ENCODE measurements at regions not wholly inside any gene's neighbourhood (a gene's known extent, or its start where the extent isn't known, plus 50 kb on each side); places are given as distances from the start of the nearest gene placed in this dataset.

DNA sequence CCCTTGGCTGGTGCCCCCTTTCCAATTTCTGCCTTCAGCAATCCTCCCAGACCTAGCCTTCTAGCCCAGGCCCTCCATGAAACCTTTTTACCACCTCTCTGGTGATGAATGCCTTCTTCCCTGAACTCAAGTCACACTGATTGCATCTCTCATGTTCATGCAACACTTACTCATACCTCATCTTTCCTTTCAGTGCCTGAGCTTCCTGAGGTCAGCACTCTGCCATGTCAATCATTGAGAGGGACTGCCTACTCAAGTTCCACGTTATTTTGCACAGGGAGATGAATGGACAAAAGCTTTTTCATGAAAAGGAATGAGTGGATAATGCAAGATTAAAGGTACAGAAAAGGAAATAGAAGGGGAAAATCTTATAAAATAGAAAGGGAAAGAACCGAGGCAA lies 60.1 kb upstream of the PLEKHG1 start:
- no peak for DNase-seq

DNA sequence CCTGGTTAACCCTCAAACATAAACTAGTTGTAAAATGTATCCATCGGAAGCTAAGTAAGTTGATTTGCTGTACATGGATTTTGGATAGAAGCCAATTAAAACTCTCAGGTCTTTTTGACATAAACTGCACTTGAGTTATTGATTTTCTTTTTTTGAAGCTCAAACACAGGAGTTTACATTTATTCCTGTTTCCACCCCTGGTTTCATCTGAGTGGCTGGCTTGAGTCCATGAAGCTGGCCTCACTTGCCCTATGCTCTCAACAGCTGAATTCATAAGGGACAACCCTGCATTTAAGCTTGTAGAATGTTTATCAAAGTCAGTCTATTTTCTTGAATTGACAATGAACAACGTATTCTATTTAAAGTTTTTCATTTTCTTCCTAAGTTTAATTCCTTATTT lies 58.1 kb upstream of the PLEKHG1 start:
- peak; percentile 67 for DNase-seq

DNA sequence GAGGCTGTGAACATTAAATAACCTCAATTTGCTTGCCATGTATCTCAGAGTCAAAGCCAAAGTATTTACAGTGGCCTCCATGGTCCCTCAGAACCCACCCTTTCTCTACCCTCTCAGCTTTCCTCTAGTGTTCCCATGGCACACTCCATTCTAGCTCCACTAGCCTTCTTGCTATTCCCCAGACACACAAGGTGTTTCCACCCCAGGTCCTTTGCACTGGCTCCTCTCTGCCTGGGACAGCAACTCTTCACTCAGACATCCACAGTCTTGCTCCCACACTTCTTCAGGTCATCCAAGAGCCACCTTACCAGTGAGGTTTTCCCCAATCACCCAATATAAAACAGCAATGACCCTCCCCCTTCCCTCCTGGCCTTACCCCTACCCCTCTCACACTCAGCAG lies 56.5 kb upstream of the PLEKHG1 start:
- no peak for DNase-seq

DNA sequence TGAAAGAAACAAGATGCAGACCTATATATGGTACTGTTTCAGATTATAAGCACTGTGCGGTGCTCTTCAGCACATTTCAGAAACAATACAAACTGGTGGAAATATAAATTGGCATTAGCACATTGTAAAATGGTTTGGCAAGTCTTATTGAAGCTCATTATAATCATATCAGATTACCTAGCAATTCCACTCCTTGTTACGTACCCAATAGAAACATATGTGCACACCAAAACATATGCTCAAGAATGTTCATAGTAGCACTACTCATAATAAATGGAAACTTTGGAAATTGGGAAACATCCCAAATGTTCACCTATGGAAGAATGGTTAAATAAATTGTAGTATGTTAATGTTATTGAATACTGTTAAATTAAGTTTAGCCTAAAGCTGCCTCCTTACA lies 54.9 kb upstream of the PLEKHG1 start:
- DNase-seq: no peak

DNA sequence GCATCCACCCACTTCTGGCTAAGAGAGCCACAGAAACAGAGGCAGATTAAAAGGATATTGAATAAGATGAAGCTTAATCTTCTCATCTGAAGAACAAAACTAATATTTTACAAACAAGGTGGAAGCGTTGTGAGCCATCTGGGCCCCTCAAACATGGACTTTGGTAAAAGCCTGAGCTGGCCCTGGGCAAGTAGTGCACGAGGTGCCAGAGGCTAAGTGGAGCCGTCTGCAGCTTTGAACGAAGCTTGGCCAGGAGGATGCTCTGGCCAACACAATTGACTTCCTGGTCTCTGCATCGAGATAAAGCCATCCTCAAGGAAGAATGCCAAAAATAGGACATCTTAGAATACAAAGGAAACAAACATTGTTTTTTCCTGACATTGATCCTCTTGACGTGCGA lies 53.2 kb upstream of the PLEKHG1 start:
- DNase-seq: no peak

DNA sequence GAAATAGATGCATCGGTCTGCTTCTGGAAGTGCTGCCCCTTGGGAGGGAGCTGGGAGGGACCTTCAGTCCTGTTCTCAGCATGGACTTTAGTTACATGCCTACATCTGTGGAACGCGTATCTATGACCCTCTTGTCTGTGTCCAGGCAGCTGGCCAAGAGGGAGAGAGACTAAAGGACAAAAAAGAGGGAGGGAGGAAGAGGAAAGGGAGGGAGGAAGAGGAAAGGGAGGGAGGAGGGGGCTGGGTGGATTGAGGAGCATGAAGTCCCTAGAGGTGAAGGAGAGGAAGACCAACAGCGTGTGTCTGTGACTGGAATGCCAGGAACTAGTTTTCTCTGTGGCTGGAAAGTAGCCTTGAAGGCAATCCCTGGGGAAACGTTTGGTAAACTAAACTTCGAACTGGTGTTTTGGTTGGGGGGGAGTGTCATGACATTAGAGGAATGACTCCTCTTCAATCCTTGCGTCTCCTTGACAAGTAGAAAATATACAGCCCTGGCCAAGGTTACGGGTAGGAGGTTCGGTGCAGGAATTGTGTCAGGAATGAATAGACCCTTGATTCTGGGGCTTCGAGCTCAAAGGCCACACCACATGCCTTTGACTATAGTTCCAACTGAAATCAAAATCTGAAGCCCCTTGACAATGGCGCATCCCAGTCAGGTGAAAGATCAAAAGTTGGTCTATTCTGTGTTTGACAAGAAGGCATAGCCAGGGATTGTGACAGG lies 52.0 kb upstream of the PLEKHG1 start:
- DNase-seq: no peak

DNA sequence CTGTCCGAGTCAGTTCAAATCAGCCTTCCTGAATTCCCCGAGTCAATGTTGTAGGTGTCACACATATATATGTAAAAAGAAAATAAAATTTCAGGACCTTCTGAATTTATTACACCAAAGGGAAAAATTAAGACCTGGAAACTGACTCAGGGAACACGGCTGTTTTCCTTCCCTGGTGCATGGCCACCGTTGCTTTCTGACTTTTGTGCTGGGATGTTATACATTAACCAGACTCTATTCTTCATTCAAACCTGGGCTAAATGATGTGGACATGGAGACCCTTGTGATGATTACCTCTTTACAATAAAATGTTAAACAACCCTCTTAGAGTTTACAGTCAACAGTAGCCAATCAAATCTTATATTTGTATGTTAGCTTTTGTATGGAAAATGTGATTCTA lies 51.4 kb upstream of the PLEKHG1 start:
- DNase-seq: no peak

DNA sequence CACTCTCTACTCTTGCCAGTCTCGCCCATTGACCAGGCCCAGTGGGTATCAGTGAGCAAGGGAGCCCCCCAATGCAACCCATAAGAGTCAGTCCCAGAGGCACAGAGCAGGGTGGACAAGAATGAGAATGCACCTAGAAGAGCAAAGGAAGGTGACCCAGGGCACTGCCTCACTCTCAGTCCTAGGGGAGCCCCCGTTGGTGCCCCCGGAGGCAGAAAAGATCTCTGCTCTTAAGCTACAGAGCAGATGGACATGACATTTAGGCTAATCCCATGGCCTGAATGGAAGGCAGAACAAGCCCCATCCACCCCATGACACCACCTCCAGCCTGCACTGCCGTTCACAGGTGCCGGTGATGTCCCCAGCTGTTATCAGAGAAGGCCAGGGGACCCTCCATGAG lies 50.7 kb upstream of the PLEKHG1 start:
- no peak for DNase-seq

DNA sequence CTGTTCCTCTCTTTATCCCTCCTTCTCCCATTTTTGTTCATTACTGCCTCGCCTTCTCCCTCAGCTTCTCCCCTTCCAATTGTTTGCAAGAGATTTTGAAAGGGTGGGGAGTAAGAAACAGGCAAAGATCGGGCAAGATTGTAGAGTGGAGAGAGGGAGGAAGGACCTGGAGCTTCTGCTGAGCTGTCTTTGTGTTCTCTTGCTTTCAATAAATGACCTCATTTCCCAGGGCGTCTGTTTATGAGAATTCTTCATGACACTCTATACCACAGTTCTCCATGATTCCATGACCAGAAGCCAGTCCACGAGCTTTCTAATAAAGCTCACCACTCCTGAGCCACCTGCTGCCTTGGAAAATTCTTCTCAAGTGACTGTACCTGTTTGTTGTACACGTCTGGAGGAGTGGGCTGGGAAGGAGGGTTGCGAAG lies 50.0 kb upstream of the PLEKHG1 start:
- DNase-seq: no peak
